ENCODE measurements at regions not wholly inside any gene's neighbourhood (a gene's known extent, or its start where the extent isn't known, plus 50 kb on each side); places are given as distances from the start of the nearest gene placed in this dataset.

DNA sequence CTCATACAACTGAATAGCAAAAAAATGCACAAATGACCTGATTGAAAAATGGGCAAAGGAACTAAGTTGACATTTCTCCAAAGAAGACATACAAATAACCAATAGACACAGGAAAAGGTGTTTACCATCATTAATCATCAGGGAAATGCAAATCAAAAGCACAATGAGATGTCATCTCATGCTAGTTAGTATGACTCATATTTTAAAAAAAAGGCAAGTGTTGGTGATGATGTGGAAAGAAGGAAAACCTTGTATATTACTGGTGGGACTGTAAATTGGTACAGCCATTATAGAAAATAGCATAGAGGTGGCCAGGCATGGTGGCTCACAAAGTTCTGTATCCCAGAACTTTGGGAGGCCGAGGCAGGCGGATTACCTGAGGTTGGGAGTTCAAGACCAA lies 232.5 kb upstream of the ZFHX3 start:
- Histone ChIP-seq H3K9me1 (ENCODE audit: insufficient read depth, low read length) (no peaks in the 10 kb centered on the region), H2AK5ac (ENCODE audit: low read depth, low read length) (no peak overlapping the region), H3K9ac (ENCODE audit: low read depth, low read length) (no peak overlapping the region), H3K9me3 (ENCODE audit: control insufficient read depth, insufficient read depth, low read length) (no peaks in the 10 kb centered on the region), H4K5ac (ENCODE audit: low read depth, low read length) (no peak overlapping the region), H2BK15ac (ENCODE audit: low read depth, low read length) (no peak overlapping the region), H3K14ac (replicated peaks; ENCODE audit: low read depth, low read length) (no peak overlapping the region), H2AFZ (replicated peaks; ENCODE audit: low read length, poor library complexity) (no peak overlapping the region), H3K27me3 (ENCODE audit: control insufficient read depth, insufficient read depth, low read length) (peaks cover 3% of the 10 kb centered on the region; the same call in 1 of the 2 replicates), H3K4me2 (ENCODE audit: low read depth, low read length) (no peak overlapping the region), H4K20me1 (ENCODE audit: insufficient read depth, low read length) (no peaks in the 10 kb centered on the region), H2BK120ac (ENCODE audit: low read depth, low read length) (no peak overlapping the region), H3K18ac (ENCODE audit: low read depth, low read length) (no peak overlapping the region), H2BK5ac (ENCODE audit: low read depth, low read length, poor library complexity, severe bottlenecking) (no peak overlapping the region), H3K4me3 (ENCODE audit: insufficient read depth, low read depth, low read length) (no peak overlapping the region), H4K8ac (ENCODE audit: low read depth in 2 of 2, low read length in 2 of 2) (no peak overlapping the region), H3K36me3 (ENCODE audit: control insufficient read depth, insufficient read depth, low read length) (no peaks in the 10 kb centered on the region), H2BK20ac (ENCODE audit: low read depth, low read length) (no peak overlapping the region), H3K4ac (ENCODE audit: low read depth, low read length) (no peak overlapping the region), H2AK9ac (replicated peaks; ENCODE audit: low read depth, low read length, poor library complexity) (no peak overlapping the region), H3K23ac (ENCODE audit: low read depth, low read length) (no peak overlapping the region), H3K4me1 (ENCODE audit: control insufficient read depth, insufficient read depth, low read length) (no peaks in the 10 kb centered on the region), H3K79me1 (ENCODE audit: low read depth in 1 of 2, low read length in 2 of 2) (no peaks in the 10 kb centered on the region), H4K91ac (ENCODE audit: insufficient read depth, low read depth, low read length) (no peak overlapping the region), H3K56ac (ENCODE audit: extremely low read depth, insufficient read depth, low read length) (no peak overlapping the region), H3K27ac (ENCODE audit: insufficient read depth, low read length) (no peak overlapping the region)
- ChIA-PET CTCF (no interaction called here), POLR2A (ENCODE audit: unreplicated experiment) (no interaction called here)
- in situ Hi-C loops (cut with MboI; ENCODE audit: low sequenced_read_pairs): no loop called here
- no peak for DNase-seq
- dilution Hi-C loops (cut with HindIII; ENCODE audit: low sequenced_read_pairs, unreplicated experiment): no loop called here
- no CpG with 5 or more reads among the region's 2 CpGs for WGBS, 2 experiments (ENCODE audit: extremely low coverage in 2 of 2, insufficient read length in 1 of 2)
- ATAC-seq (ENCODE audit: low read depth): no peak
- TF ChIP-seq RAD21 (IDR thresholded peaks at IDR 0.05; ENCODE audit: low read length) (no peak), CEBPB (IDR thresholded peaks at IDR 0.05; ENCODE audit: low read depth, low read length) (no peak), NFE2L2 (IDR thresholded peaks at IDR 0.05; ENCODE audit: low read depth, low read length) (no peak), SMC3 (IDR thresholded peaks at IDR 0.05; ENCODE audit: low read depth, low read length) (no peak), RFX5 (IDR thresholded peaks at IDR 0.05; ENCODE audit: low read depth, low read length) (no peak), MXI1 (IDR thresholded peaks at IDR 0.05; ENCODE audit: borderline replicate concordance, low read depth, low read length) (no peak), BHLHE40 (IDR thresholded peaks at IDR 0.05; ENCODE audit: low read depth, low read length) (no peak), CHD1 (IDR thresholded peaks at IDR 0.05; ENCODE audit: low read depth, low read length) (no peak), FOS (IDR thresholded peaks at IDR 0.05; ENCODE audit: low read depth, low read length) (no peak), RCOR1 (IDR thresholded peaks at IDR 0.05; ENCODE audit: insufficient replicate concordance, low read length) (no peak)
- TF ChIP-seq, protein P1, sequence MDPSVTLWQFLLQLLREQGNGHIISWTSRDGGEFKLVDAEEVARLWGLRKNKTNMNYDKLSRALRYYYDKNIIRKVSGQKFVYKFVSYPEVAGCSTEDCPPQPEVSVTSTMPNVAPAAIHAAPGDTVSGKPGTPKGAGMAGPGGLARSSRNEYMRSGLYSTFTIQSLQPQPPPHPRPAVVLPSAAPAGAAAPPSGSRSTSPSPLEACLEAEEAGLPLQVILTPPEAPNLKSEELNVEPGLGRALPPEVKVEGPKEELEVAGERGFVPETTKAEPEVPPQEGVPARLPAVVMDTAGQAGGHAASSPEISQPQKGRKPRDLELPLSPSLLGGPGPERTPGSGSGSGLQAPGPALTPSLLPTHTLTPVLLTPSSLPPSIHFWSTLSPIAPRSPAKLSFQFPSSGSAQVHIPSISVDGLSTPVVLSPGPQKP (IDR thresholded peaks at IDR 0.05; ENCODE audit: borderline replicate concordance, low read depth, low read length): no peak
- TF ChIP-seq, protein P2, sequence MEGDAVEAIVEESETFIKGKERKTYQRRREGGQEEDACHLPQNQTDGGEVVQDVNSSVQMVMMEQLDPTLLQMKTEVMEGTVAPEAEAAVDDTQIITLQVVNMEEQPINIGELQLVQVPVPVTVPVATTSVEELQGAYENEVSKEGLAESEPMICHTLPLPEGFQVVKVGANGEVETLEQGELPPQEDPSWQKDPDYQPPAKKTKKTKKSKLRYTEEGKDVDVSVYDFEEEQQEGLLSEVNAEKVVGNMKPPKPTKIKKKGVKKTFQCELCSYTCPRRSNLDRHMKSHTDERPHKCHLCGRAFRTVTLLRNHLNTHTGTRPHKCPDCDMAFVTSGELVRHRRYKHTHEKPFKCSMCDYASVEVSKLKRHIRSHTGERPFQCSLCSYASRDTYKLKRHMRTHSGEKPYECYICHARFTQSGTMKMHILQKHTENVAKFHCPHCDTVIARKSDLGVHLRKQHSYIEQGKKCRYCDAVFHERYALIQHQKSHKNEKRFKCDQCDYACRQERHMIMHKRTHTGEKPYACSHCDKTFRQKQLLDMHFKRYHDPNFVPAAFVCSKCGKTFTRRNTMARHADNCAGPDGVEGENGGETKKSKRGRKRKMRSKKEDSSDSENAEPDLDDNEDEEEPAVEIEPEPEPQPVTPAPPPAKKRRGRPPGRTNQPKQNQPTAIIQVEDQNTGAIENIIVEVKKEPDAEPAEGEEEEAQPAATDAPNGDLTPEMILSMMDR (conservative IDR thresholded peaks at IDR 0.05; ENCODE audit: low read depth, low read length): no peak
- intact Hi-C loops (cut with micrococcal nuclease): no loop called here
- no TSS peak for BruUV-seq (replicated peaks)
